Mesothelial cell of epicardium (in vitro differentiated cells): ENCODE measurements at regions not wholly inside any gene's neighbourhood (a gene's known extent, or its start where the extent isn't known, plus 50 kb on each side); places are given as distances from the start of the nearest gene placed in this dataset.

ENCODE experiments used
- DNase-seq, 2 experiments: peaks; one replicate each; pipeline ENCODE4 v3.0.0; 2021; ENCODE audit warnings: low spot score in 2 of 2; ENCODE audit not compliant: unreplicated experiment in 2 of 2
- H3K27ac Mint-ChIP-seq: 2 replicates; pipeline ENCODE4 v1.8.0; 2021; ENCODE audit warnings: mixed read lengths
- H3K27me3 Mint-ChIP-seq: 2 replicates; pipeline ENCODE4 v1.8.0; 2021; ENCODE audit warnings: low read depth, mixed read lengths
- H3K36me3 Mint-ChIP-seq: 2 replicates; pipeline ENCODE4 v1.8.0; 2021; ENCODE audit warnings: mixed read lengths
- H3K4me1 Mint-ChIP-seq: 2 replicates; pipeline ENCODE4 v1.8.0; 2021; ENCODE audit warnings: mixed read lengths
- H3K4me3 Mint-ChIP-seq: 2 replicates; pipeline ENCODE4 v1.8.0; 2021; ENCODE audit warnings: mild to moderate bottlenecking, moderate library complexity, mixed read lengths
- H3K9me3 Mint-ChIP-seq: 2 replicates; pipeline ENCODE4 v1.8.0; 2021; ENCODE audit warnings: mixed read lengths
- CTCF ChIP-seq: fragments of 200-600 bp; sonication (generic); IDR thresholded peaks from one replicate; pipeline ENCODE4 v1.5.0; 2021; ENCODE audit warnings: antibody characterized with exemption; ENCODE audit not compliant: unreplicated experiment

- Mint-ChIP-seq H3K27ac (no peak overlapping the region), H3K9me3 (peaks cover 12% of the 10 kb centered on the region), H3K36me3 (no peaks in the 10 kb centered on the region), H3K4me1 (no peaks in the 10 kb centered on the region), H3K4me3 (no peak overlapping the region), H3K27me3 (no peaks in the 10 kb centered on the region)
- DNase-seq, result no peak
- no peak for TF ChIP-seq CTCF
Observed at GRCh38 chr7:67758551-67758950, 761.9 kb downstream of the TYW1 start.

- no peak overlapping the region for H3K4me3 Mint-ChIP-seq
- no peaks in the 10 kb centered on the region for H3K36me3 Mint-ChIP-seq
- H3K4me1 Mint-ChIP-seq, result peaks cover 9% of the 10 kb centered on the region
- TF ChIP-seq CTCF, result no peak
- no peaks in the 10 kb centered on the region for H3K27me3 Mint-ChIP-seq
- DNase-seq, result no peak
- no peaks in the 10 kb centered on the region for H3K9me3 Mint-ChIP-seq
- H3K27ac Mint-ChIP-seq, result no peak overlapping the region
Observed at GRCh38 chr7:67760971-67761370, 764.3 kb downstream of the TYW1 start.

GRCh38 chr7:67762516-67762915, 765.9 kb downstream of the TYW1 start:
- no peak for TF ChIP-seq CTCF
- no peak overlapping the region for H3K27ac Mint-ChIP-seq
- no peaks in the 10 kb centered on the region for H3K36me3 Mint-ChIP-seq
- no peak overlapping the region for H3K4me3 Mint-ChIP-seq
- peaks cover 7% of the 10 kb centered on the region for H3K27me3 Mint-ChIP-seq
- peaks cover 9% of the 10 kb centered on the region for H3K4me1 Mint-ChIP-seq
- H3K9me3 Mint-ChIP-seq, result peaks cover 7% of the 10 kb centered on the region
- no peak for DNase-seq

GRCh38 chr7:67764289-67764688, 767.7 kb downstream of the TYW1 start:
- no peaks in the 10 kb centered on the region for H3K36me3 Mint-ChIP-seq
- no peak for TF ChIP-seq CTCF
- peaks cover 10% of the 10 kb centered on the region for H3K27me3 Mint-ChIP-seq
- peaks cover 9% of the 10 kb centered on the region for H3K4me1 Mint-ChIP-seq
- no peak overlapping the region for H3K27ac Mint-ChIP-seq
- peaks cover 7% of the 10 kb centered on the region for H3K9me3 Mint-ChIP-seq
- DNase-seq, result no peak
- no peak overlapping the region for H3K4me3 Mint-ChIP-seq

GRCh38 chr7:67765481-67766175, 769.0 kb downstream of the TYW1 start:
- H3K36me3 Mint-ChIP-seq, result no peaks in the 10 kb centered on the region
- TF ChIP-seq CTCF, result no peak
- no peak overlapping the region for H3K4me3 Mint-ChIP-seq
- H3K9me3 Mint-ChIP-seq, result peaks cover 7% of the 10 kb centered on the region
- peaks cover 9% of the 10 kb centered on the region for H3K4me1 Mint-ChIP-seq
- DNase-seq, result no peak
- no peak overlapping the region for H3K27ac Mint-ChIP-seq
- H3K27me3 Mint-ChIP-seq, result peaks cover 22% of the 10 kb centered on the region
